ENCODE measurements at regions not wholly inside any gene's neighbourhood (a gene's known extent, or its start where the extent isn't known, plus 50 kb on each side); places are given as distances from the start of the nearest gene placed in this dataset.

- H4K20me1 ChIP-seq (ENCODE audit: insufficient read depth, low read length): no peaks in the 10 kb centered on the region
- no peak overlapping the region for H3K4me2 ChIP-seq (ENCODE audit: low read length)
- peaks cover 10% of the 10 kb centered on the region; the same call in 1 of the 2 replicates for H3K4me1 ChIP-seq (ENCODE audit: low read length)
- no peak overlapping the region for H3K27ac ChIP-seq (ENCODE audit: low read length)
- no peaks in the 10 kb centered on the region for H3K27me3 ChIP-seq (ENCODE audit: low read depth, low read length)
- no peak overlapping the region for H3K9ac ChIP-seq (ENCODE audit: low read length)
- H2AFZ ChIP-seq (ENCODE audit: low read depth, low read length): no peak overlapping the region
- H3K36me3 ChIP-seq (replicated peaks; ENCODE audit: low read depth, low read length): no peaks in the 10 kb centered on the region
- H3K79me2 ChIP-seq (ENCODE audit: low read length): no peaks in the 10 kb centered on the region
- H3K4me3 ChIP-seq (ENCODE audit: low read length): no peak overlapping the region
- TF ChIP-seq CTCF (IDR thresholded peaks at IDR 0.05; ENCODE audit: low read depth, low read length) (no peak), EZH2phosphoT487 (IDR thresholded peaks at IDR 0.05; ENCODE audit: low read depth) (no peak)
- H3K9me3 ChIP-seq (ENCODE audit: insufficient read depth, low read length): no peaks in the 10 kb centered on the region
Observed at GRCh38 chr21:14858311-14858710, 206.5 kb downstream of the NRIP1 start.

- Histone ChIP-seq H3K27ac (ENCODE audit: low read length) (no peak overlapping the region), H3K79me2 (ENCODE audit: low read length) (no peaks in the 10 kb centered on the region), H3K27me3 (ENCODE audit: low read depth, low read length) (no peaks in the 10 kb centered on the region)
Observed at GRCh38 chr21:14857529-14857928, 207.3 kb downstream of the NRIP1 start.

GRCh38 chr21:14850394-14850793 is 214.4 kb downstream of the NRIP1 start:
- H3K36me3 ChIP-seq (replicated peaks; ENCODE audit: low read depth, low read length): no peaks in the 10 kb centered on the region
- H3K27me3 ChIP-seq (ENCODE audit: low read depth, low read length): no peaks in the 10 kb centered on the region
- no peak overlapping the region for H3K27ac ChIP-seq (ENCODE audit: low read length)
- H3K4me2 ChIP-seq (ENCODE audit: low read length): no peak overlapping the region
- H4K20me1 ChIP-seq (ENCODE audit: insufficient read depth, low read length): no peaks in the 10 kb centered on the region
- no peaks in the 10 kb centered on the region for H3K79me2 ChIP-seq (ENCODE audit: low read length)
- no peak overlapping the region for H3K4me3 ChIP-seq (ENCODE audit: low read length)
- TF ChIP-seq CTCF (IDR thresholded peaks at IDR 0.05; ENCODE audit: low read depth, low read length) (no peak), EZH2phosphoT487 (IDR thresholded peaks at IDR 0.05; ENCODE audit: low read depth) (no peak)
- H3K4me1 ChIP-seq (ENCODE audit: low read length): no peaks in the 10 kb centered on the region
- H2AFZ ChIP-seq (ENCODE audit: low read depth, low read length): no peak overlapping the region
- H3K9me3 ChIP-seq (ENCODE audit: insufficient read depth, low read length): no peaks in the 10 kb centered on the region
- H3K9ac ChIP-seq (ENCODE audit: low read length): no peak overlapping the region

More at GRCh38 chr21:14857529-14857928, 207.3 kb downstream of the NRIP1 start:
- H3K36me3 ChIP-seq (replicated peaks; ENCODE audit: low read depth, low read length): no peaks in the 10 kb centered on the region
- no peak overlapping the region for H3K4me2 ChIP-seq (ENCODE audit: low read length)
- no peak for TF ChIP-seq CTCF (IDR thresholded peaks at IDR 0.05; ENCODE audit: low read depth, low read length)
- TF ChIP-seq EZH2phosphoT487 (IDR thresholded peaks at IDR 0.05; ENCODE audit: low read depth): no peak
- H3K9ac ChIP-seq (ENCODE audit: low read length): no peak overlapping the region
- H4K20me1 ChIP-seq (ENCODE audit: insufficient read depth, low read length): no peaks in the 10 kb centered on the region
- H2AFZ ChIP-seq (ENCODE audit: low read depth, low read length): no peak overlapping the region
- no peaks in the 10 kb centered on the region for H3K9me3 ChIP-seq (ENCODE audit: insufficient read depth, low read length)
- no peak overlapping the region for H3K4me3 ChIP-seq (ENCODE audit: low read length)
- peaks cover 10% of the 10 kb centered on the region; the same call in 1 of the 2 replicates for H3K4me1 ChIP-seq (ENCODE audit: low read length)

GRCh38 chr21:14846621-14847020 is 218.2 kb downstream of the NRIP1 start:
- Histone ChIP-seq H3K27me3 (ENCODE audit: low read depth, low read length) (no peaks in the 10 kb centered on the region), H3K27ac (ENCODE audit: low read length) (no peak overlapping the region), H3K79me2 (ENCODE audit: low read length) (no peaks in the 10 kb centered on the region), H3K4me1 (ENCODE audit: low read length) (no peaks in the 10 kb centered on the region), H3K36me3 (replicated peaks; ENCODE audit: low read depth, low read length) (no peaks in the 10 kb centered on the region), H4K20me1 (ENCODE audit: insufficient read depth, low read length) (no peaks in the 10 kb centered on the region), H3K9ac (ENCODE audit: low read length) (no peak overlapping the region), H3K9me3 (ENCODE audit: insufficient read depth, low read length) (no peaks in the 10 kb centered on the region), H3K4me2 (ENCODE audit: low read length) (no peak overlapping the region), H3K4me3 (ENCODE audit: low read length) (no peak overlapping the region), H2AFZ (ENCODE audit: low read depth, low read length) (no peak overlapping the region)
- TF ChIP-seq CTCF (IDR thresholded peaks at IDR 0.05; ENCODE audit: low read depth, low read length) (no peak), EZH2phosphoT487 (IDR thresholded peaks at IDR 0.05; ENCODE audit: low read depth) (no peak)

Measured in OCI-LY3 (cell line).